Neural cell (in vitro differentiated cells): ENCODE measurements at regions not wholly inside any gene's neighbourhood (a gene's known extent, or its start where the extent isn't known, plus 50 kb on each side); places are given as distances from the start of the nearest gene placed in this dataset.

Experiments used
- H2AFZ ChIP-seq: fragments of 200-600, 300-800 bp; sonication (generic), shearing (Covaris generic); 2 replicates; pipeline ENCODE4 v1.6.0; 2014; ENCODE audit warnings: low read depth, mild to moderate bottlenecking, antibody characterized with exemption, low read length, moderate library complexity
- H3F3A ChIP-seq: fragments of 200-600 bp; shearing (Covaris generic); 2 replicates; pipeline ENCODE4 v1.6.1; 2016; ENCODE audit warnings: mild to moderate bottlenecking, moderate library complexity, mixed read lengths, antibody characterized with exemption, low read length; ENCODE audit not compliant: insufficient read depth, poor library complexity, severe bottlenecking
- H3K27ac ChIP-seq: fragments of 200-600, 300-800 bp; sonication (generic), shearing (Covaris generic); 2 replicates; pipeline ENCODE4 v1.5.1; 2014; ENCODE audit warnings: mild to moderate bottlenecking, low read length, moderate library complexity
- H3K27me3 ChIP-seq: fragments of 300-800, 200-600 bp; sonication (generic), shearing (Covaris generic); 2 replicates; pipeline ENCODE4 v1.6.0; 2014; ENCODE audit warnings: mild to moderate bottlenecking, low read depth, low read length, moderate library complexity; ENCODE audit not compliant: insufficient read depth
- H3K36me3 ChIP-seq: fragments of 300-800, 200-600 bp; sonication (generic), shearing (Covaris generic); 2 replicates; pipeline ENCODE4 v1.5.1; 2014; ENCODE audit warnings: mild to moderate bottlenecking, antibody characterized with exemption, low read length, moderate library complexity; ENCODE audit not compliant: insufficient read depth
- H3K4me2 ChIP-seq: fragments of 300-800, 200-600 bp; sonication (generic), shearing (Covaris generic); 2 replicates; pipeline ENCODE4 v1.6.0; 2014; ENCODE audit warnings: mild to moderate bottlenecking, low read length
- H3K4me3 ChIP-seq: fragments of 300-800, 200-600 bp; sonication (generic), shearing (Covaris generic); 2 replicates; pipeline ENCODE4 v1.5.1; 2014; ENCODE audit warnings: mild to moderate bottlenecking, low read length, moderate library complexity
- H3K79me2 ChIP-seq: fragments of 200-600 bp; shearing (Covaris generic); replicated peaks from 2 replicates; pipeline ENCODE4 v1.6.0; 2014; ENCODE audit warnings: mild to moderate bottlenecking, low read length, moderate library complexity; ENCODE audit not compliant: insufficient read depth
- H3K9ac ChIP-seq: fragments of 300-800, 200-600 bp; sonication (generic), shearing (Covaris generic); 2 replicates; pipeline ENCODE4 v1.6.1; 2016; ENCODE audit warnings: mild to moderate bottlenecking, low read length, mixed read lengths
- H3K9me2 ChIP-seq: fragments of 200-600 bp; shearing (Covaris generic); 2 replicates; pipeline ENCODE4 v1.6.1; 2016; ENCODE audit warnings: mild to moderate bottlenecking, low read length, mixed read lengths; ENCODE audit not compliant: insufficient read depth
- H3K9me3 ChIP-seq: fragments of 200-600, 300-800 bp; sonication (generic), shearing (Covaris generic); 2 replicates; pipeline ENCODE4 v1.6.1; 2016; ENCODE audit warnings: mild to moderate bottlenecking, mixed run types, low read length, moderate library complexity, mixed read lengths
- H4K20me1 ChIP-seq: fragments of 200-600 bp; shearing (Covaris generic); 2 replicates; pipeline ENCODE4 v1.6.1; 2016; ENCODE audit warnings: mild to moderate bottlenecking, mixed run types; ENCODE audit not compliant: insufficient read depth
- CTCF ChIP-seq: fragments of 450-650 bp; IDR thresholded peaks from 2 replicates; pipeline ENCODE4 v1.5.1; 2014; ENCODE audit warnings: antibody characterized with exemption, mild to moderate bottlenecking, moderate library complexity; ENCODE audit not compliant: poor library complexity, severe bottlenecking
- EP300 ChIP-seq: fragments of 450-650 bp; conservative IDR thresholded peaks from 2 replicates; pipeline ENCODE4 v1.6.1; 2014; ENCODE audit warnings: antibody characterized with exemption, mild to moderate bottlenecking, moderate library complexity; ENCODE audit not compliant: poor library complexity, severe bottlenecking
- EZH2 ChIP-seq: fragments of 200-600, 300-800 bp; shearing (Covaris generic), sonication (generic); IDR thresholded peaks from 2 replicates; pipeline ENCODE4 v1.6.1; 2014; ENCODE audit warnings: antibody characterized with exemption, low read length, borderline replicate concordance, mild to moderate bottlenecking; ENCODE audit not compliant: insufficient read depth, poor library complexity, severe bottlenecking
- MXI1 ChIP-seq: fragments of 450-650 bp; conservative IDR thresholded peaks from 2 replicates; pipeline ENCODE4 v1.6.1; 2014; ENCODE audit warnings: antibody characterized with exemption, mild to moderate bottlenecking; ENCODE audit not compliant: poor library complexity, severe bottlenecking
- POLR2AphosphoS5 ChIP-seq: IDR thresholded peaks from 2 replicates; pipeline ENCODE4 v1.6.1; 2012
- RAD21 ChIP-seq: fragments of 450-650 bp; conservative IDR thresholded peaks from 2 replicates; pipeline ENCODE4 v1.6.1; 2014; ENCODE audit warnings: antibody characterized with exemption, mild to moderate bottlenecking, moderate library complexity
- REST ChIP-seq: IDR thresholded peaks from 2 replicates; pipeline ENCODE4 v1.6.1; 2012; ENCODE audit warnings: borderline replicate concordance
- SMC3 ChIP-seq: fragments of 450-650 bp; conservative IDR thresholded peaks from 2 replicates; pipeline ENCODE4 v1.6.1; 2014; ENCODE audit warnings: antibody characterized with exemption, mild to moderate bottlenecking, moderate library complexity; ENCODE audit not compliant: poor library complexity
- TAF1 ChIP-seq: IDR thresholded peaks from 2 replicates; pipeline ENCODE4 v1.6.1; 2012; ENCODE audit warnings: low read depth

GRCh38 chr2:41283079-41283775, 764.6 kb upstream of the PKDCC start:
- no peak overlapping the region for H3K9ac ChIP-seq
- TF ChIP-seq CTCF, result no peak
- TF ChIP-seq REST, result no peak
- TF ChIP-seq RAD21, result no peak
- TF ChIP-seq EZH2, result no peak
- TF ChIP-seq TAF1, result no peak
- TF ChIP-seq SMC3, result no peak
- no peak for TF ChIP-seq EP300
- TF ChIP-seq MXI1, result no peak
- no peak for TF ChIP-seq POLR2AphosphoS5
- H3K27me3 ChIP-seq, result no peaks in the 10 kb centered on the region
- no peak overlapping the region for H3K4me2 ChIP-seq
- no peaks in the 10 kb centered on the region for H3K79me2 ChIP-seq
- H3K4me3 ChIP-seq, result no peak overlapping the region
- no peaks in the 10 kb centered on the region for H3F3A ChIP-seq
- no peaks in the 10 kb centered on the region for H3K9me3 ChIP-seq
- no peak overlapping the region for H3K27ac ChIP-seq
- no peak overlapping the region for H2AFZ ChIP-seq
- no peaks in the 10 kb centered on the region for H3K9me2 ChIP-seq
- no peaks in the 10 kb centered on the region for H4K20me1 ChIP-seq
- no peaks in the 10 kb centered on the region for H3K36me3 ChIP-seq

GRCh38 chr2:41293491-41293890, 754.3 kb upstream of the PKDCC start:
- TF ChIP-seq REST (no peak), CTCF (no peak), TAF1 (no peak), RAD21 (no peak), EP300 (no peak), SMC3 (no peak), MXI1 (no peak), POLR2AphosphoS5 (no peak), EZH2 (no peak)
- Histone ChIP-seq H3F3A (no peaks in the 10 kb centered on the region), H3K4me2 (no peak overlapping the region), H3K9ac (no peak overlapping the region), H3K9me3 (no peaks in the 10 kb centered on the region), H2AFZ (no peak overlapping the region), H4K20me1 (no peaks in the 10 kb centered on the region), H3K4me3 (no peak overlapping the region), H3K9me2 (no peaks in the 10 kb centered on the region), H3K27me3 (no peaks in the 10 kb centered on the region), H3K36me3 (no peaks in the 10 kb centered on the region), H3K27ac (no peak overlapping the region), H3K79me2 (no peaks in the 10 kb centered on the region)
